HFF-Myc (cell line): ENCODE measurements at regions not wholly inside any gene's neighbourhood (a gene's known extent, or its start where the extent isn't known, plus 50 kb on each side); places are given as distances from the start of the nearest gene placed in this dataset.

ENCODE experiments used
- DNase-seq: peaks from one replicate; pipeline ENCODE4 v3.0.0-alpha.2; 2011; ENCODE audit warnings: low read depth; ENCODE audit errors: extremely low read depth
- H3K4me3 ChIP-seq: replicated peaks from 2 replicates; pipeline ENCODE4 v1.5.1; 2011; ENCODE audit warnings: low read depth, mild to moderate bottlenecking, control low read depth, low read length
- CTCF ChIP-seq: IDR thresholded peaks from 2 replicates; pipeline ENCODE4 v1.5.1; 2012; ENCODE audit warnings: mild to moderate bottlenecking, low read depth, low read length, control low read depth; ENCODE audit errors: missing control alignments

DNA sequence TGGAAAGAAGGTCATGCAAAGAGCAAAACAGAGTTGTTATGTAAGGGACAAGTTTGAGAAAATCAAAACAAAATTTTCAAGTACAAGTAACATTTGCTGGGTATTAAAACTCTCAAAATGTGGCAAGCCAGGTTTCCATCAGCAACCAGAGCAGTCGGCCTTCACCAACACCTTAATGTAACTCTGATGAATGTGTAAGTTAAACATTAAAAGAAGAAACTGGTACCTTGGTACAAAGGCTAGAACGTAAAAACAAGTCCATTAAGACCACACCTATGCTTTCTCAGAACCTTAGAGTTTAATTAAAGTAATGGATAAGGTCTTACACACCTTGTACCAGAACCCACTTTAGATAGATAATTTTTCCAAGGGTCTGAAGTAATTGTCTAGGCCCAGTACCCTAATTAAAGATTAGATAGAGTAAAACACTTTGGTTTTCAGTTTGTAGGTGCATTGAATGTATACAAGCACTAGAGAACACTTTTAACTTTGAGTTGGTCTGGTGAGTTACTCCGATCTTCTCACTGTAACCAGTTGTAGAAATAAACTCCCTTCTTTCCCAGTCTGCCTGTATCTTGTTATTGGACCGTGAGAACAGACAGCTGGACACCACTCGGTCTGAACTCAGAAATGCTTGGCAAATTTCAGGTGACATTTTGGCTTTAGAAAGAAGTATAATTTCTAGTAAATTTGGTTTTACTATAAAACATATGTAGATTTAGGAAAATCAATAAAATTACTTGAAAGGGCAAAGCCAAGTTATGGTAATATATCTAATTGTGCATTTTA lies 319.4 kb downstream of the HTR1B start:
- DNase-seq = no peak
- H3K4me3 ChIP-seq = no peak overlapping the region
- TF ChIP-seq CTCF = no peak

GRCh38 chr6:77136086-77136485 lies 327.2 kb downstream of the HTR1B start:
- no peak for TF ChIP-seq CTCF
- no peak overlapping the region for H3K4me3 ChIP-seq
- no peak for DNase-seq

DNA sequence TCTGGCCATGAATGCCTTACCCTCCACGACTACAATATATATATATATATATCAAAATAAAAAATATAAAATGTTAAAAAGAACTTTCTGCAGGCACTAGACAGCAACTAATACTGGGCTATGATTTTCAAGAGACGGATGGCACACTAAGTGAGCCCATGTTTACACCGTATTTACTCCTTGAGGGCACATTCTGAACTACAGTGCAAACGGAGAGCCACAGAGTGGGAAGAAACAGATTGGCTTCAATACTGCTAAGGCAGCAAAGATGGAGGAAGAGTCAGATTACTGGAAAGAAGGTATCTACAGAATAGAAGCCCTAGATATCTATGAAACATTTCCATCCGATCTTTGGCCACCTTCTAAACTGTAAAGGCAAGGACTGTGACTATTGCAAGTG lies 330.3 kb downstream of the HTR1B start:
- no peak overlapping the region for H3K4me3 ChIP-seq
- DNase-seq = no peak
- TF ChIP-seq CTCF = no peak

- no peak for DNase-seq
- TF ChIP-seq CTCF = no peak
- H3K4me3 ChIP-seq = no peak overlapping the region
Measured at GRCh38 chr6:77131426-77131825, 331.9 kb downstream of the HTR1B start.

GRCh38 chr6:77124604-77125003 lies 338.7 kb downstream of the HTR1B start:
- no peak overlapping the region for H3K4me3 ChIP-seq
- no peak for DNase-seq
- no peak for TF ChIP-seq CTCF

- H3K4me3 ChIP-seq = no peak overlapping the region
- no peak for DNase-seq
- no peak for TF ChIP-seq CTCF
Measured at GRCh38 chr6:77123527-77123926, 339.8 kb downstream of the HTR1B start.

DNA sequence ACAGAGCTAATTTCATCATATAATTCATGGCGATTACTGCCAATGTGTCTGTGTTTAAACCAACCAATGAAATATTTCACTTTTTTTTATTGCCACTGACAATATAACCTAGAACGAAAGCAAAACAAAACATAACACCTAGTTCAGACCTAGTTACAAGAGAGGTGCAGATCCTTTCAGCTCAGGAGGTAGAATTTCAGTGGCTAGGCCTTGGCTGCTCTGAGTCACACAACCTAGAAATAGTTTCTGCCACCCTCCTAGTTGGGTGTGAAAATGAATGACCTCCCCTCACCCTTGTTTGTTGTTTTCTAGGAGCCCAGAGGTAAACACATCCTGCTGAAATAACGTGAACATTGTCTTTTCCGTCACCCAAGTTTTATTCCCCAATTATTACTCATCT lies 356.3 kb downstream of the HTR1B start:
- TF ChIP-seq CTCF = no peak
- no peak overlapping the region for H3K4me3 ChIP-seq
- DNase-seq = no peak
